Gastroesophageal sphincter (tissue), 4 donors: ENCODE measurements at regions not wholly inside any gene's neighbourhood (a gene's known extent, or its start where the extent isn't known, plus 50 kb on each side); places are given as distances from the start of the nearest gene placed in this dataset.

ENCODE experiments used
- ATAC-seq: fragments of 150-250 bp; one replicate; pipeline ENCODE4 v1.9.1; 2016; ENCODE audit warnings: mild to moderate bottlenecking, moderate library complexity
- H3K27ac ChIP-seq, 4 donors: fragments of 200-600 bp; sonication (generic) in 3 of 4; 1 replicate in 3 of 4; 2 replicates in 1 of 4; pipeline ENCODE4 v1.5.1; 2016 to 2019
- H3K27me3 ChIP-seq: fragments of 200-600 bp; sonication (generic); one replicate; pipeline ENCODE4 v1.5.1; 2019
- H3K36me3 ChIP-seq, 2 donors: fragments of 200-600 bp; sonication (generic); one replicate each; pipeline ENCODE4 v1.5.1; 2019; ENCODE audit warnings: control low read depth in 1 of 2
- H3K4me1 ChIP-seq, 3 donors: fragments of 200-600 bp; sonication (generic); 1 replicate in 2 of 3; 2 replicates in 1 of 3; pipeline ENCODE4 v1.5.1; 2016 to 2019; ENCODE audit warnings: control low read depth in 2 of 3
- H3K4me3 ChIP-seq, 2 donors: fragments of 200-600 bp; sonication (generic); one replicate each; pipeline ENCODE4 v1.5.1; 2019; ENCODE audit warnings: mild to moderate bottlenecking in 1 of 2, moderate library complexity in 1 of 2
- H3K9me3 ChIP-seq, 3 donors: fragments of 200-600 bp; sonication (generic); one replicate each; pipeline ENCODE4 v1.5.1; 2017 to 2019; ENCODE audit warnings: control low read depth in 2 of 3
- CTCF ChIP-seq, 4 experiments: fragments of 200-600 bp in 2 of 4; fragments of 450-650 bp in 2 of 4; sonication (generic) in 1 of 4; IDR thresholded peaks; one replicate each; pipeline ENCODE4 v1.5.1; 2017 to 2019; ENCODE audit warnings: antibody characterized with exemption in 4 of 4, mild to moderate bottlenecking in 2 of 4, moderate library complexity in 2 of 4
- EP300 ChIP-seq: sonication (generic); formaldehyde crosslinking; IDR thresholded peaks from one replicate; pipeline ENCODE4 v1.6.1; 2017; ENCODE audit warnings: antibody characterized with exemption, mild to moderate bottlenecking
- POLR2A ChIP-seq, 2 donors: fragments of 450-650 bp; IDR thresholded peaks; one replicate each; pipeline ENCODE4 v1.6.1; 2017; ENCODE audit warnings: antibody characterized with exemption in 2 of 2, mild to moderate bottlenecking in 2 of 2, moderate library complexity in 1 of 2
- POLR2AphosphoS5 ChIP-seq: sonication (generic); formaldehyde crosslinking; IDR thresholded peaks from one replicate; pipeline ENCODE4 v1.6.1; 2017; ENCODE audit warnings: antibody characterized with exemption
- WGBS, 2 donors: methylation state at CpG; one replicate each; pipeline ENCODE4 v1.1.5; 2018; ENCODE audit warnings: low coverage in 1 of 2; 5-methylcytosine and 5-hydroxymethylcytosine counted together

GRCh38 chr6:90989763-90990162 lies 402.9 kb upstream of the MAP3K7 start:
- WGBS, 2 donors = 70 to 71% methylated on average over 5 of the region's 5 CpGs

GRCh38 chr6:90984066-90984465 lies 397.2 kb upstream of the MAP3K7 start:
- no peak for TF ChIP-seq CTCF (IDR thresholded peaks at IDR 0.05)
- no peak for TF ChIP-seq POLR2A (IDR thresholded peaks at IDR 0.05)
- no peak for TF ChIP-seq POLR2AphosphoS5
- no peak for TF ChIP-seq EP300
- Histone ChIP-seq H3K9me3 (no peaks in the 10 kb centered on the region), H3K27me3 (no peaks in the 10 kb centered on the region), H3K36me3 (no peaks in the 10 kb centered on the region), H3K27ac (no peak overlapping the region), H3K4me1 (no peaks in the 10 kb centered on the region), H3K4me3 (no peak overlapping the region)
- WGBS, 2 donors = 23 to 41% methylated on average over 2 to 3 of the region's 3 CpGs
- no peak for ATAC-seq

More at GRCh38 chr6:90989763-90990162, 402.9 kb upstream of the MAP3K7 start:
- H3K27ac ChIP-seq = no peak overlapping the region
- no peak for ATAC-seq
- TF ChIP-seq CTCF (IDR thresholded peaks at IDR 0.05) (no peak), EP300 (no peak), POLR2AphosphoS5 (no peak), POLR2A (IDR thresholded peaks at IDR 0.05) (no peak)
- H3K27me3 ChIP-seq = no peaks in the 10 kb centered on the region
- no peaks in the 10 kb centered on the region for H3K36me3 ChIP-seq
- H3K9me3 ChIP-seq = no peaks in the 10 kb centered on the region
- H3K4me1 ChIP-seq = no peaks in the 10 kb centered on the region
- H3K4me3 ChIP-seq = no peak overlapping the region

- Histone ChIP-seq H3K27ac (no peak overlapping the region), H3K36me3 (no peaks in the 10 kb centered on the region), H3K27me3 (no peaks in the 10 kb centered on the region), H3K9me3 (no peaks in the 10 kb centered on the region), H3K4me3 (no peak overlapping the region), H3K4me1 (no peaks in the 10 kb centered on the region)
- no peak for ATAC-seq
- 56 to 74% methylated on average over 2 of the region's 4 CpGs for WGBS, 2 donors
- TF ChIP-seq POLR2A (IDR thresholded peaks at IDR 0.05) = no peak
- no peak for TF ChIP-seq CTCF (IDR thresholded peaks at IDR 0.05)
- no peak for TF ChIP-seq POLR2AphosphoS5
- no peak for TF ChIP-seq EP300
Observed at GRCh38 chr6:90983462-90983861, 396.6 kb upstream of the MAP3K7 start.

- H3K27me3 ChIP-seq = no peaks in the 10 kb centered on the region
- no peak overlapping the region for H3K4me3 ChIP-seq
- ATAC-seq = no peak
- TF ChIP-seq EP300 (no peak), CTCF (IDR thresholded peaks at IDR 0.05) (no peak), POLR2AphosphoS5 (no peak), POLR2A (IDR thresholded peaks at IDR 0.05) (no peak)
- no peaks in the 10 kb centered on the region for H3K9me3 ChIP-seq
- WGBS, 2 donors = 95 to 100% methylated on average over 1 to 6 of the region's 7 CpGs
- H3K4me1 ChIP-seq = no peaks in the 10 kb centered on the region
- no peak overlapping the region for H3K27ac ChIP-seq
- H3K36me3 ChIP-seq = no peaks in the 10 kb centered on the region
Observed at GRCh38 chr6:90982581-90982980, 395.7 kb upstream of the MAP3K7 start.

- TF ChIP-seq CTCF (IDR thresholded peaks at IDR 0.05) = no peak
- no peak for TF ChIP-seq POLR2AphosphoS5
- Histone ChIP-seq H3K27me3 (no peaks in the 10 kb centered on the region), H3K4me3 (no peak overlapping the region), H3K27ac (no peak overlapping the region), H3K4me1 (no peaks in the 10 kb centered on the region), H3K9me3 (no peaks in the 10 kb centered on the region), H3K36me3 (no peaks in the 10 kb centered on the region)
- ATAC-seq = no peak
- 83 to 100% methylated on average over 1 to 3 of the region's 3 CpGs for WGBS, 2 donors
Observed at GRCh38 chr6:90982051-90982450, 395.2 kb upstream of the MAP3K7 start.
